ENCODE measurements at regions not wholly inside any gene's neighbourhood (a gene's known extent, or its start where the extent isn't known, plus 50 kb on each side); places are given as distances from the start of the nearest gene placed in this dataset.

- Histone ChIP-seq H3K36me3 (no peaks in the 10 kb centered on the region), H3K27me3 (no peaks in the 10 kb centered on the region), H3K9me3 (no peaks in the 10 kb centered on the region), H3K4me3 (no peak overlapping the region)
- DNase-seq = no peak
Observed at GRCh38 chr4:117385526-117385925, 300.1 kb upstream of the TRAM1L1 start.

GRCh38 chr4:117387072-117387471, 301.7 kb upstream of the TRAM1L1 start:
- Histone ChIP-seq H3K9me3 (no peaks in the 10 kb centered on the region), H3K36me3 (no peaks in the 10 kb centered on the region), H3K4me3 (no peak overlapping the region), H3K27me3 (no peaks in the 10 kb centered on the region)
- no peak for DNase-seq

- no peak for DNase-seq
- Histone ChIP-seq H3K27me3 (no peaks in the 10 kb centered on the region), H3K36me3 (no peaks in the 10 kb centered on the region), H3K9me3 (no peaks in the 10 kb centered on the region; the same call in 1 of the 2 replicates), H3K4me3 (no peak overlapping the region)
Observed at GRCh38 chr4:117400039-117400835, 314.9 kb upstream of the TRAM1L1 start.

GRCh38 chr4:117412661-117413060, 327.3 kb upstream of the TRAM1L1 start:
- no peaks in the 10 kb centered on the region for H3K36me3 ChIP-seq
- no peak for DNase-seq
- no peaks in the 10 kb centered on the region for H3K27me3 ChIP-seq
- H3K9me3 ChIP-seq = no peaks in the 10 kb centered on the region
- H3K4me3 ChIP-seq = no peak overlapping the region

- H3K27me3 ChIP-seq = no peaks in the 10 kb centered on the region
- no peak for DNase-seq
- H3K36me3 ChIP-seq = no peaks in the 10 kb centered on the region
- H3K4me3 ChIP-seq = no peak overlapping the region
- no peaks in the 10 kb centered on the region for H3K9me3 ChIP-seq
Observed at GRCh38 chr4:117417856-117418255, 332.5 kb upstream of the TRAM1L1 start.

- no peak for DNase-seq
- H3K27me3 ChIP-seq = no peaks in the 10 kb centered on the region
Observed at GRCh38 chr4:117420948-117421347, 335.6 kb upstream of the TRAM1L1 start.

GRCh38 chr4:117421706-117422105, 336.3 kb upstream of the TRAM1L1 start:
- no peaks in the 10 kb centered on the region for H3K9me3 ChIP-seq
- no peak overlapping the region for H3K4me3 ChIP-seq
- H3K36me3 ChIP-seq = no peaks in the 10 kb centered on the region
- no peak for DNase-seq
- H3K27me3 ChIP-seq = no peaks in the 10 kb centered on the region

More at GRCh38 chr4:117420948-117421347, 335.6 kb upstream of the TRAM1L1 start:
- H3K4me3 ChIP-seq = no peak overlapping the region
- no peaks in the 10 kb centered on the region for H3K36me3 ChIP-seq
- H3K9me3 ChIP-seq = no peaks in the 10 kb centered on the region

GRCh38 chr4:117422297-117422696, 336.9 kb upstream of the TRAM1L1 start:
- Histone ChIP-seq H3K36me3 (no peaks in the 10 kb centered on the region), H3K27me3 (no peaks in the 10 kb centered on the region), H3K9me3 (no peaks in the 10 kb centered on the region), H3K4me3 (no peak overlapping the region)
- DNase-seq = no peak

GRCh38 chr4:117425636-117426035, 340.3 kb upstream of the TRAM1L1 start:
- Histone ChIP-seq H3K36me3 (no peaks in the 10 kb centered on the region), H3K27me3 (no peaks in the 10 kb centered on the region), H3K4me3 (no peak overlapping the region), H3K9me3 (no peaks in the 10 kb centered on the region)
- DNase-seq = no peak

GRCh38 chr4:117428536-117428935, 343.2 kb upstream of the TRAM1L1 start:
- Histone ChIP-seq H3K4me3 (no peak overlapping the region), H3K27me3 (no peaks in the 10 kb centered on the region), H3K36me3 (no peaks in the 10 kb centered on the region), H3K9me3 (no peaks in the 10 kb centered on the region)
- no peak for DNase-seq

GRCh38 chr4:117429061-117429460, 343.7 kb upstream of the TRAM1L1 start:
- Histone ChIP-seq H3K27me3 (no peaks in the 10 kb centered on the region), H3K9me3 (no peaks in the 10 kb centered on the region), H3K36me3 (no peaks in the 10 kb centered on the region), H3K4me3 (no peak overlapping the region)
- DNase-seq = no peak

- no peaks in the 10 kb centered on the region for H3K9me3 ChIP-seq
- no peaks in the 10 kb centered on the region for H3K27me3 ChIP-seq
- H3K36me3 ChIP-seq = no peaks in the 10 kb centered on the region
- no peak overlapping the region for H3K4me3 ChIP-seq
- DNase-seq = no peak
Observed at GRCh38 chr4:117429506-117429905, 344.1 kb upstream of the TRAM1L1 start.

GRCh38 chr4:117434424-117434823, 349.0 kb upstream of the TRAM1L1 start:
- no peaks in the 10 kb centered on the region for H3K36me3 ChIP-seq
- H3K27me3 ChIP-seq = no peaks in the 10 kb centered on the region
- H3K4me3 ChIP-seq = no peak overlapping the region
- no peak for DNase-seq
- H3K9me3 ChIP-seq = no peaks in the 10 kb centered on the region

- Histone ChIP-seq H3K9me3 (no peaks in the 10 kb centered on the region), H3K4me3 (no peak overlapping the region), H3K27me3 (no peaks in the 10 kb centered on the region), H3K36me3 (no peaks in the 10 kb centered on the region)
- DNase-seq = no peak
Observed at GRCh38 chr4:117447925-117448324, 362.5 kb upstream of the TRAM1L1 start.

GRCh38 chr4:117455088-117455487, 369.7 kb upstream of the TRAM1L1 start:
- no peaks in the 10 kb centered on the region for H3K9me3 ChIP-seq
- no peak for DNase-seq
- no peaks in the 10 kb centered on the region for H3K27me3 ChIP-seq
- no peaks in the 10 kb centered on the region for H3K36me3 ChIP-seq
- no peak overlapping the region for H3K4me3 ChIP-seq

GRCh38 chr4:117466388-117466787, 381.0 kb upstream of the TRAM1L1 start:
- no peaks in the 10 kb centered on the region for H3K9me3 ChIP-seq
- no peak overlapping the region for H3K4me3 ChIP-seq
- no peaks in the 10 kb centered on the region for H3K27me3 ChIP-seq
- no peak for DNase-seq
- H3K36me3 ChIP-seq = no peaks in the 10 kb centered on the region

- Histone ChIP-seq H3K36me3 (no peaks in the 10 kb centered on the region), H3K27me3 (no peaks in the 10 kb centered on the region), H3K9me3 (no peaks in the 10 kb centered on the region), H3K4me3 (no peak overlapping the region)
- no peak for DNase-seq
Observed at GRCh38 chr4:117467404-117467803, 382.0 kb upstream of the TRAM1L1 start.

- no peak for DNase-seq
Observed at GRCh38 chr4:117474987-117475386, 389.6 kb upstream of the TRAM1L1 start.

More at GRCh38 chr4:117474987-117475386, 389.6 kb upstream of the TRAM1L1 start:
- H3K9me3 ChIP-seq = no peaks in the 10 kb centered on the region
- no peak overlapping the region for H3K4me3 ChIP-seq
- H3K27me3 ChIP-seq = no peaks in the 10 kb centered on the region
- no peaks in the 10 kb centered on the region for H3K36me3 ChIP-seq

Data from MG63 (cell line).